ENCODE measurements at regions not wholly inside any gene's neighbourhood (a gene's known extent, or its start where the extent isn't known, plus 50 kb on each side); places are given as distances from the start of the nearest gene placed in this dataset.

DNA sequence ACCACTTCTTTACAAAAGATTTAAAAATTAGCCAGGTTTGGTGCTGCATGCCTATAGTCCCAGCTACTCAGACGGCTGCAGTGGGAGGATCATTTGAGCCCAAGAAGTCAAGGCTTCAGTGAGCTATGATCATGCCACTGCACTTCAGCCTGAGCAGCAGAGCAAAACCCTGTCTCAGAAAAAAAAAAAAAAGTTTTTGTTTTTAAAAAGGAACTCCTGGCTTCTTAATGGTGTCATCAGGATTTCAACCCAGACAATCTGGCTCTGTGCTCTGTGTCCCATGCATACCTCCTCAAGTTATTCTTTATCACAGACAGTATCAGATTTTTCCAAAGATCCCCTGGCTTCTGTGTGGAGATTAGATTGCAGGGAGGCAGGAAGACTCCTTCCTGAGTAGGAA is 64.2 kb upstream of the IL12A start:
- TF ChIP-seq, protein P1, sequence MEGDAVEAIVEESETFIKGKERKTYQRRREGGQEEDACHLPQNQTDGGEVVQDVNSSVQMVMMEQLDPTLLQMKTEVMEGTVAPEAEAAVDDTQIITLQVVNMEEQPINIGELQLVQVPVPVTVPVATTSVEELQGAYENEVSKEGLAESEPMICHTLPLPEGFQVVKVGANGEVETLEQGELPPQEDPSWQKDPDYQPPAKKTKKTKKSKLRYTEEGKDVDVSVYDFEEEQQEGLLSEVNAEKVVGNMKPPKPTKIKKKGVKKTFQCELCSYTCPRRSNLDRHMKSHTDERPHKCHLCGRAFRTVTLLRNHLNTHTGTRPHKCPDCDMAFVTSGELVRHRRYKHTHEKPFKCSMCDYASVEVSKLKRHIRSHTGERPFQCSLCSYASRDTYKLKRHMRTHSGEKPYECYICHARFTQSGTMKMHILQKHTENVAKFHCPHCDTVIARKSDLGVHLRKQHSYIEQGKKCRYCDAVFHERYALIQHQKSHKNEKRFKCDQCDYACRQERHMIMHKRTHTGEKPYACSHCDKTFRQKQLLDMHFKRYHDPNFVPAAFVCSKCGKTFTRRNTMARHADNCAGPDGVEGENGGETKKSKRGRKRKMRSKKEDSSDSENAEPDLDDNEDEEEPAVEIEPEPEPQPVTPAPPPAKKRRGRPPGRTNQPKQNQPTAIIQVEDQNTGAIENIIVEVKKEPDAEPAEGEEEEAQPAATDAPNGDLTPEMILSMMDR (IDR thresholded peaks at IDR 0.05) = no peak
- TF ChIP-seq EP300 (IDR thresholded peaks at IDR 0.05) = no peak
- no peak for TF ChIP-seq POLR2A (IDR thresholded peaks at IDR 0.05)

Data from gastroesophageal sphincter (tissue), 3 donors.